ENCODE measurements at regions not wholly inside any gene's neighbourhood (a gene's known extent, or its start where the extent isn't known, plus 50 kb on each side); places are given as distances from the start of the nearest gene placed in this dataset.
"Not testable (repeated sequence)": the region's sequence is repeated elsewhere in the genome, so short reads cannot be mapped to it uniquely, and the experiment has no call there.

- intact Hi-C loops (cut with micrococcal nuclease): no loop called here
- DNase-seq (no peak), ATAC-seq (no peak)
These were observed 374.6 kb upstream of the SYNCRIP start for GRCh38 chr6:86017236-86017635.

- ATAC-seq (no peak), DNase-seq (no peak)
- intact Hi-C loops (cut with micrococcal nuclease): no loop called here
These were observed 373.9 kb upstream of the SYNCRIP start for GRCh38 chr6:86016567-86016966.

- intact Hi-C loops (cut with micrococcal nuclease): no loop called here
- ATAC-seq (no peak), DNase-seq (no peak)
These were observed 373.4 kb upstream of the SYNCRIP start for GRCh38 chr6:86016077-86016476.

GRCh38 chr6:86012991-86013390 is 370.3 kb upstream of the SYNCRIP start:
- ATAC-seq; DNase-seq; intact Hi-C loops (cut with micrococcal nuclease): not testable (repeated sequence)

GRCh38 chr6:86010915-86011786 is 368.5 kb upstream of the SYNCRIP start:
- DNase-seq: no peak
- intact Hi-C loops (cut with micrococcal nuclease): no loop called here
- no peak for ATAC-seq

GRCh38 chr6:85997206-85997605 is 354.5 kb upstream of the SYNCRIP start:
- intact Hi-C loops (cut with micrococcal nuclease): no loop called here
- ATAC-seq: no peak
- no peak for DNase-seq

GRCh38 chr6:85996034-85996375 is 353.3 kb upstream of the SYNCRIP start:
- ATAC-seq (no peak), DNase-seq (no peak)
- intact Hi-C loops (cut with micrococcal nuclease): no loop called here

GRCh38 chr6:85995339-85996033 is 352.8 kb upstream of the SYNCRIP start:
- ATAC-seq (no peak), DNase-seq (no peak)
- intact Hi-C loops (cut with micrococcal nuclease): no loop called here

- DNase-seq (no peak), ATAC-seq (no peak)
- intact Hi-C loops (cut with micrococcal nuclease): no loop called here
These were observed 344.0 kb upstream of the SYNCRIP start for GRCh38 chr6:85986681-85987080.

GRCh38 chr6:85983032-85983659 is 340.5 kb upstream of the SYNCRIP start:
- intact Hi-C loops (cut with micrococcal nuclease): no loop called here
- ATAC-seq (no peak), DNase-seq (no peak)

GRCh38 chr6:85977661-85978060 is 335.0 kb upstream of the SYNCRIP start:
- ATAC-seq: no peak
- DNase-seq: no peak
- intact Hi-C loops (cut with micrococcal nuclease): no loop called here

- DNase-seq (no peak), ATAC-seq (no peak)
- intact Hi-C loops (cut with micrococcal nuclease): no loop called here
These were observed 333.3 kb upstream of the SYNCRIP start for GRCh38 chr6:85975957-85976356.

- no peak for DNase-seq
- intact Hi-C loops (cut with micrococcal nuclease): no loop called here
- ATAC-seq: no peak
These were observed 328.6 kb upstream of the SYNCRIP start for GRCh38 chr6:85971238-85971637.

- intact Hi-C loops (cut with micrococcal nuclease): no loop called here
- DNase-seq (no peak), ATAC-seq (no peak)
These were observed 324.1 kb upstream of the SYNCRIP start for GRCh38 chr6:85966828-85967227.

GRCh38 chr6:85961746-85962145 is 319.1 kb upstream of the SYNCRIP start:
- DNase-seq (no peak), ATAC-seq (no peak)
- intact Hi-C loops (cut with micrococcal nuclease): no loop called here

GRCh38 chr6:85961125-85961524 is 318.4 kb upstream of the SYNCRIP start:
- ATAC-seq (no peak), DNase-seq (no peak)
- intact Hi-C loops (cut with micrococcal nuclease): no loop called here

- intact Hi-C loops (cut with micrococcal nuclease): no loop called here
- DNase-seq (no peak), ATAC-seq (no peak)
These were observed 305.8 kb upstream of the SYNCRIP start for GRCh38 chr6:85948481-85948880.

- DNase-seq (no peak), ATAC-seq (no peak)
- intact Hi-C loops (cut with micrococcal nuclease): no loop called here
These were observed 302.9 kb upstream of the SYNCRIP start for GRCh38 chr6:85945459-85946185.

- DNase-seq (no peak), ATAC-seq (no peak)
- intact Hi-C loops (cut with micrococcal nuclease): no loop called here
These were observed 302.1 kb upstream of the SYNCRIP start for GRCh38 chr6:85944776-85945175.

GRCh38 chr6:85942844-85943243 is 300.2 kb upstream of the SYNCRIP start:
- no peak for ATAC-seq
- intact Hi-C loops (cut with micrococcal nuclease): no loop called here
- no peak for DNase-seq

All from left ventricle myocardium superior (tissue), 1 donor.